ENCODE measurements at regions not wholly inside any gene's neighbourhood (a gene's known extent, or its start where the extent isn't known, plus 50 kb on each side); places are given as distances from the start of the nearest gene placed in this dataset.

DNA sequence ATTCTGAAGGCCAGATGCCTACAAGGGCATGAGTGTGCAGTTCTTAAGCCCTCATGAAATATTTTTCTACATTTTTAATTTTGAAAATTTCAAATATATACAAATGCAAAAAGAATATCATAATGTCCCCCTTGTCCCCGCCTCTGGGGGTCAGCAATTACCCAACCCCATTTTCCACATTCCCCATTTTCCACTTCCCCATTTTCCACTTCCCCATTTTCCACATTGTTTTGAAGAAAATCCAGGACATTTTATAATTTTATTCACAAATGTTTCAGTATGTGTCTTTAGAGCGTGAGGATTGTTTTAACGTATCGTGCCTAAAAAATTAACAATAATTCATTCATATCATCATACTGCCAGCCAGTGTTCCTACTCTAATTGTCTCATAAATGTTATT is 403.6 kb upstream of the RAB6C start (continued):
- TF ChIP-seq, protein P1, sequence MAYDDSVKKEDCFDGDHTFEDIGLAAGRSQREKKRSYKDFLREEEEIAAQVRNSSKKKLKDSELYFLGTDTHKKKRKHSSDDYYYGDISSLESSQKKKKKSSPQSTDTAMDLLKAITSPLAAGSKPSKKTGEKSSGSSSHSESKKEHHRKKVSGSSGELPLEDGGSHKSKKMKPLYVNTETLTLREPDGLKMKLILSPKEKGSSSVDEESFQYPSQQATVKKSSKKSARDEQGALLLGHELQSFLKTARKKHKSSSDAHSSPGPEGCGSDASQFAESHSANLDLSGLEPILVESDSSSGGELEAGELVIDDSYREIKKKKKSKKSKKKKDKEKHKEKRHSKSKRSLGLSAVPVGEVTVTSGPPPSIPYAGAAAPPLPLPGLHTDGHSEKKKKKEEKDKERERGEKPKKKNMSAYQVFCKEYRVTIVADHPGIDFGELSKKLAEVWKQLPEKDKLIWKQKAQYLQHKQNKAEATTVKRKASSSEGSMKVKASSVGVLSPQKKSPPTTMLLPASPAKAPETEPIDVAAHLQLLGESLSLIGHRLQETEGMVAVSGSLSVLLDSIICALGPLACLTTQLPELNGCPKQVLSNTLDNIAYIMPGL (CRISPR knock-in tag; IDR thresholded peaks at IDR 0.05): no peak

DNA sequence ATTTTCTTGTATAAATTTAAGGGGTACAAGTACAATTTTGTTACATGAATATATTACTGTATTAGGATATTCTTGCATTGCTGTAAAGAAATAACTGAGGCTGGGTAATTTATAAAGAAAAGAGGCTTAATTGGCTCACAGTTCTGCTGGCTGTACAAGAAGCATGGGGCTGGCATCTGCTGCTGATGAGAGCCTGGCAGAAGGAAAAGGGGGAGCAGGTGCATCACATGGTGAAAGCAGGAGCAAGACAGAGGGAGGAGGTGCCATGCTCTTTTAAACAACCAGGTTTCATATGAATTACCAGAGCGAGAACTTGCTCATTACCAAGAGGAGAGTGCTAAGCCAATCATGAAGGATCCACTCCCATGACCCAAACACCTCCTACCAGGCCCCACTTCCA is 399.5 kb upstream of the RAB6C start:
- TF ChIP-seq ZNF416 (CRISPR knock-in tag; IDR thresholded peaks at IDR 0.05) (no peak), FOXJ3 (CRISPR knock-in tag; IDR thresholded peaks at IDR 0.05; ENCODE audit: borderline replicate concordance) (no peak), ZNF317 (CRISPR knock-in tag; IDR thresholded peaks at IDR 0.05; ENCODE audit: borderline replicate concordance, low read depth) (no peak), NFYB (CRISPR knock-in tag; conservative IDR thresholded peaks at IDR 0.05; ENCODE audit: low read depth) (no peak), GABPB1 (CRISPR knock-in tag; IDR thresholded peaks at IDR 0.05) (no peak)
- TF ChIP-seq, protein P2, sequence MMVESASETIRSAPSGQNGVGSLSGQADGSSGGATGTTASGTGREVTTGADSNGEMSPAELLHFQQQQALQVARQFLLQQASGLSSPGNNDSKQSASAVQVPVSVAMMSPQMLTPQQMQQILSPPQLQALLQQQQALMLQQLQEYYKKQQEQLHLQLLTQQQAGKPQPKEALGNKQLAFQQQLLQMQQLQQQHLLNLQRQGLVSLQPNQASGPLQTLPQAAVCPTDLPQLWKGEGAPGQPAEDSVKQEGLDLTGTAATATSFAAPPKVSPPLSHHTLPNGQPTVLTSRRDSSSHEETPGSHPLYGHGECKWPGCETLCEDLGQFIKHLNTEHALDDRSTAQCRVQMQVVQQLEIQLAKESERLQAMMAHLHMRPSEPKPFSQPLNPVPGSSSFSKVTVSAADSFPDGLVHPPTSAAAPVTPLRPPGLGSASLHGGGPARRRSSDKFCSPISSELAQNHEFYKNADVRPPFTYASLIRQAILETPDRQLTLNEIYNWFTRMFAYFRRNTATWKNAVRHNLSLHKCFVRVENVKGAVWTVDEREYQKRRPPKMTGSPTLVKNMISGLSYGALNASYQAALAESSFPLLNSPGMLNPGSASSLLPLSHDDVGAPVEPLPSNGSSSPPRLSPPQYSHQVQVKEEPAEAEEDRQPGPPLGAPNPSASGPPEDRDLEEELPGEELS (CRISPR knock-in tag; IDR thresholded peaks at IDR 0.05): no peak
- TF ChIP-seq, protein P3, sequence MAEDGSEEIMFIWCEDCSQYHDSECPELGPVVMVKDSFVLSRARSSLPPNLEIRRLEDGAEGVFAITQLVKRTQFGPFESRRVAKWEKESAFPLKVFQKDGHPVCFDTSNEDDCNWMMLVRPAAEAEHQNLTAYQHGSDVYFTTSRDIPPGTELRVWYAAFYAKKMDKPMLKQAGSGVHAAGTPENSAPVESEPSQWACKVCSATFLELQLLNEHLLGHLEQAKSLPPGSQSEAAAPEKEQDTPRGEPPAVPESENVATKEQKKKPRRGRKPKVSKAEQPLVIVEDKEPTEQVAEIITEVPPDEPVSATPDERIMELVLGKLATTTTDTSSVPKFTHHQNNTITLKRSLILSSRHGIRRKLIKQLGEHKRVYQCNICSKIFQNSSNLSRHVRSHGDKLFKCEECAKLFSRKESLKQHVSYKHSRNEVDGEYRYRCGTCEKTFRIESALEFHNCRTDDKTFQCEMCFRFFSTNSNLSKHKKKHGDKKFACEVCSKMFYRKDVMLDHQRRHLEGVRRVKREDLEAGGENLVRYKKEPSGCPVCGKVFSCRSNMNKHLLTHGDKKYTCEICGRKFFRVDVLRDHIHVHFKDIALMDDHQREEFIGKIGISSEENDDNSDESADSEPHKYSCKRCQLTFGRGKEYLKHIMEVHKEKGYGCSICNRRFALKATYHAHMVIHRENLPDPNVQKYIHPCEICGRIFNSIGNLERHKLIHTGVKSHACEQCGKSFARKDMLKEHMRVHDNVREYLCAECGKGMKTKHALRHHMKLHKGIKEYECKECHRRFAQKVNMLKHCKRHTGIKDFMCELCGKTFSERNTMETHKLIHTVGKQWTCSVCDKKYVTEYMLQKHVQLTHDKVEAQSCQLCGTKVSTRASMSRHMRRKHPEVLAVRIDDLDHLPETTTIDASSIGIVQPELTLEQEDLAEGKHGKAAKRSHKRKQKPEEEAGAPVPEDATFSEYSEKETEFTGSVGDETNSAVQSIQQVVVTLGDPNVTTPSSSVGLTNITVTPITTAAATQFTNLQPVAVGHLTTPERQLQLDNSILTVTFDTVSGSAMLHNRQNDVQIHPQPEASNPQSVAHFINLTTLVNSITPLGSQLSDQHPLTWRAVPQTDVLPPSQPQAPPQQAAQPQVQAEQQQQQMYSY (CRISPR knock-in tag; IDR thresholded peaks at IDR 0.05): no peak
- TF ChIP-seq, protein P4, sequence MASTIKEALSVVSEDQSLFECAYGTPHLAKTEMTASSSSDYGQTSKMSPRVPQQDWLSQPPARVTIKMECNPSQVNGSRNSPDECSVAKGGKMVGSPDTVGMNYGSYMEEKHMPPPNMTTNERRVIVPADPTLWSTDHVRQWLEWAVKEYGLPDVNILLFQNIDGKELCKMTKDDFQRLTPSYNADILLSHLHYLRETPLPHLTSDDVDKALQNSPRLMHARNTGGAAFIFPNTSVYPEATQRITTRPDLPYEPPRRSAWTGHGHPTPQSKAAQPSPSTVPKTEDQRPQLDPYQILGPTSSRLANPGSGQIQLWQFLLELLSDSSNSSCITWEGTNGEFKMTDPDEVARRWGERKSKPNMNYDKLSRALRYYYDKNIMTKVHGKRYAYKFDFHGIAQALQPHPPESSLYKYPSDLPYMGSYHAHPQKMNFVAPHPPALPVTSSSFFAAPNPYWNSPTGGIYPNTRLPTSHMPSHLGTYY (CRISPR knock-in tag; IDR thresholded peaks at IDR 0.05): no peak
- ChIA-PET POLR2A (no interaction called here), CTCF (no interaction called here)
- no peaks in the 10 kb centered on the region for H3K4me1 Mint-ChIP-seq
- H3K9me3 Mint-ChIP-seq: peaks cover 19% of the 10 kb centered on the region
- peaks cover 6% of the 10 kb centered on the region for H3K27me3 Mint-ChIP-seq (ENCODE audit: low read depth)
- no peak overlapping the region for H3K27ac Mint-ChIP-seq
- no peak overlapping the region for H3K4me3 Mint-ChIP-seq
- peaks cover 9% of the 10 kb centered on the region for H3K36me3 Mint-ChIP-seq
- ATAC-seq (no peak), DNase-seq (ENCODE audit: low spot score) (no peak)

DNA sequence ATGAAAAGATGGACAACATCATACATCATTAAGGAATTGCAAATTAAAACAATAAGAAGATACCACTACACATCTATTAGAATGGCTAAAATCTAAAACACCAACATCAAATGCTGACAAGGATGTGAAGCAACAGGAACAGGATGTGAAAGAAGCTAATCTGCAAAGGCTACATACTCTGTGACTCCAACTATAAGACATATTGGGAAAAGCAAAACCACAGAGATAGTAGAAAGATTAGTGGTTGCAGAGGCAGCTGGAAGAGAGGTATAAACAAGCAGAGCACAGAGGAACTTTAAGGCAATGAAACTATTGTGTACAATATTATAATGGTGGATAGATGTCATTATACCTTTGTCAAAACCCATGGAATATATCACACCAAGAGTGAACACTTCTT is 393.7 kb upstream of the RAB6C start:
- no peak for ATAC-seq
- peaks cover 9% of the 10 kb centered on the region for H3K36me3 Mint-ChIP-seq
- DNase-seq (ENCODE audit: low spot score): no peak
- ChIA-PET POLR2A (no interaction called here), CTCF (no interaction called here)
- H3K4me3 Mint-ChIP-seq: no peak overlapping the region
- peaks cover 10% of the 10 kb centered on the region for H3K9me3 Mint-ChIP-seq
- peaks cover 2% of the 10 kb centered on the region for H3K4me1 Mint-ChIP-seq
- H3K27me3 Mint-ChIP-seq (ENCODE audit: low read depth): peaks cover 28% of the 10 kb centered on the region
- no peak overlapping the region for H3K27ac Mint-ChIP-seq
- TF ChIP-seq, protein P3 (CRISPR knock-in tag; IDR thresholded peaks at IDR 0.05): no peak
- TF ChIP-seq, protein P5, sequence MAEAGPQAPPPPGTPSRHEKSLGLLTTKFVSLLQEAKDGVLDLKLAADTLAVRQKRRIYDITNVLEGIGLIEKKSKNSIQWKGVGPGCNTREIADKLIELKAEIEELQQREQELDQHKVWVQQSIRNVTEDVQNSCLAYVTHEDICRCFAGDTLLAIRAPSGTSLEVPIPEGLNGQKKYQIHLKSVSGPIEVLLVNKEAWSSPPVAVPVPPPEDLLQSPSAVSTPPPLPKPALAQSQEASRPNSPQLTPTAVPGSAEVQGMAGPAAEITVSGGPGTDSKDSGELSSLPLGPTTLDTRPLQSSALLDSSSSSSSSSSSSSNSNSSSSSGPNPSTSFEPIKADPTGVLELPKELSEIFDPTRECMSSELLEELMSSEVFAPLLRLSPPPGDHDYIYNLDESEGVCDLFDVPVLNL (CRISPR knock-in tag; IDR thresholded peaks at IDR 0.05; ENCODE audit: borderline replicate concordance, low read depth): no peak
- TF ChIP-seq ZNF671 (CRISPR knock-in tag; IDR thresholded peaks at IDR 0.05) (no peak), CREM (CRISPR knock-in tag; IDR thresholded peaks at IDR 0.05) (no peak), NR1H2 (CRISPR knock-in tag; IDR thresholded peaks at IDR 0.05) (no peak), JAZF1 (CRISPR knock-in tag; IDR thresholded peaks at IDR 0.05) (no peak), TCF7 (CRISPR knock-in tag; IDR thresholded peaks at IDR 0.05; ENCODE audit: low read depth) (no peak)
- TF ChIP-seq, protein P6, sequence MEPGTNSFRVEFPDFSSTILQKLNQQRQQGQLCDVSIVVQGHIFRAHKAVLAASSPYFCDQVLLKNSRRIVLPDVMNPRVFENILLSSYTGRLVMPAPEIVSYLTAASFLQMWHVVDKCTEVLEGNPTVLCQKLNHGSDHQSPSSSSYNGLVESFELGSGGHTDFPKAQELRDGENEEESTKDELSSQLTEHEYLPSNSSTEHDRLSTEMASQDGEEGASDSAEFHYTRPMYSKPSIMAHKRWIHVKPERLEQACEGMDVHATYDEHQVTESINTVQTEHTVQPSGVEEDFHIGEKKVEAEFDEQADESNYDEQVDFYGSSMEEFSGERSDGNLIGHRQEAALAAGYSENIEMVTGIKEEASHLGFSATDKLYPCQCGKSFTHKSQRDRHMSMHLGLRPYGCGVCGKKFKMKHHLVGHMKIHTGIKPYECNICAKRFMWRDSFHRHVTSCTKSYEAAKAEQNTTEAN (CRISPR knock-in tag; IDR thresholded peaks at IDR 0.05): no peak
